ENCODE measurements at regions not wholly inside any gene's neighbourhood (a gene's known extent, or its start where the extent isn't known, plus 50 kb on each side); places are given as distances from the start of the nearest gene placed in this dataset.
A peak's percentile ranks its signal among the peaks of the same experiment; 100 is the strongest.

- DNase-seq, result no peak
Observed at GRCh38 chr19:29093553-29093908, 119.4 kb downstream of the UQCRFS1 start.

GRCh38 chr19:29092712-29093552, 120.0 kb downstream of the UQCRFS1 start:
- DNase-seq, result no peak

- no peak for DNase-seq
Observed at GRCh38 chr19:29090783-29091526, 122.0 kb downstream of the UQCRFS1 start.

GRCh38 chr19:29089315-29089870, 123.6 kb downstream of the UQCRFS1 start:
- DNase-seq, result no peak

GRCh38 chr19:29088761-29089160, 124.2 kb downstream of the UQCRFS1 start:
- no peak for DNase-seq

- DNase-seq, result no peak
Observed at GRCh38 chr19:29086646-29087045, 126.3 kb downstream of the UQCRFS1 start.

GRCh38 chr19:29086182-29086581, 126.8 kb downstream of the UQCRFS1 start:
- DNase-seq, result no peak

GRCh38 chr19:29085630-29086029, 127.3 kb downstream of the UQCRFS1 start:
- no peak for DNase-seq

GRCh38 chr19:29085206-29085605, 127.7 kb downstream of the UQCRFS1 start:
- no peak for DNase-seq

GRCh38 chr19:29084266-29084665, 128.7 kb downstream of the UQCRFS1 start:
- DNase-seq, result peak; percentile 1 to 17

GRCh38 chr19:29083863-29084262, 129.1 kb downstream of the UQCRFS1 start:
- DNase-seq, result no peak

GRCh38 chr19:29079356-29080032, 133.5 kb downstream of the UQCRFS1 start:
- DNase-seq, result no peak

- DNase-seq, result no peak
Observed at GRCh38 chr19:29076963-29077362, 136.0 kb downstream of the UQCRFS1 start.

- DNase-seq, result no peak
Observed at GRCh38 chr19:29076161-29076560, 136.8 kb downstream of the UQCRFS1 start.

GRCh38 chr19:29075149-29075548, 137.8 kb downstream of the UQCRFS1 start:
- DNase-seq, result no peak

- no peak for DNase-seq
Observed at GRCh38 chr19:29074579-29074978, 138.4 kb downstream of the UQCRFS1 start.

- no peak for DNase-seq
Observed at GRCh38 chr19:29067831-29068230, 145.1 kb downstream of the UQCRFS1 start.

GRCh38 chr19:29062475-29063435, 150.2 kb downstream of the UQCRFS1 start:
- no peak for DNase-seq

- DNase-seq, result no peak
Observed at GRCh38 chr19:29060813-29061364, 152.1 kb downstream of the UQCRFS1 start.

GRCh38 chr19:29056535-29056934, 156.4 kb downstream of the UQCRFS1 start:
- no peak for DNase-seq

- DNase-seq, result no peak
Observed at GRCh38 chr19:29054886-29055675, 157.9 kb downstream of the UQCRFS1 start.
